ENCODE measurements at regions not wholly inside any gene's neighbourhood (a gene's known extent, or its start where the extent isn't known, plus 50 kb on each side); places are given as distances from the start of the nearest gene placed in this dataset.

DNA sequence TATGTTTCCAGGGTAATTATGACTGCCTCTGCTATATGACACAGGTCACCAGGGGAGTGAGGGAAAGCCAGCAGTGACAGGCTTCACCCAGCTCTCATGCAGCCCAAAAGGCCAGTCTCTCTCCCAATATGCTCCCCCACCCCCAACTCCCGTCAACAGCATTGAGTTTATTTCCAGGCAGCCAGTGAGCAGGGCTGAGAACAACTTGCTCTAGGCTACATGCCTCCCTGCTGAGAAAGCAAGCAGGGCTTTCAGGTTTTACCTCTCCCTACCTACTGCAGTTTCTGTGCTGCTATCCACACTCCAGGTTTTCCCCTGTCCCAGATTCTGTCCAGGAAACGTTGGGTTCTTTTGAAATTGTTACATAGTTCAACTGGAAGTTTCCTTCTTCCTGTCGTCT lies 291.4 kb downstream of the PABPC4L start:
- TF ChIP-seq GATA1 (IDR thresholded peaks at IDR 0.05; ENCODE audit: low read depth, low read length): no peak
- no peak for TF ChIP-seq POLR2A (IDR thresholded peaks at IDR 0.05; ENCODE audit: low read length)
